GM12878 (cell line): ENCODE measurements at regions not wholly inside any gene's neighbourhood (a gene's known extent, or its start where the extent isn't known, plus 50 kb on each side); places are given as distances from the start of the nearest gene placed in this dataset.

ENCODE experiments used
- EZH2 ChIP-seq: IDR thresholded peaks from 2 replicates; pipeline ENCODE4 v1.6.1; 2012; ENCODE audit warnings: low read depth, mild to moderate bottlenecking, control low read depth, inconsistent platforms, low read length, borderline replicate concordance; ENCODE audit not compliant: control insufficient read depth
- POLR2A ChIP-seq: IDR thresholded peaks from 2 replicates; pipeline ENCODE4 v1.6.1; 2011; ENCODE audit warnings: low read depth, mild to moderate bottlenecking, low read length
- RAD51 ChIP-seq: fragments of 450-650 bp; IDR thresholded peaks from 2 replicates; pipeline ENCODE4 v1.6.1; 2016; ENCODE audit warnings: moderate library complexity, mild to moderate bottlenecking, inconsistent platforms
- TF ChIP-seq, protein P1 (sequence below): IDR thresholded peaks from 2 replicates; pipeline ENCODE4 v1.6.1; 2012; ENCODE audit warnings: mild to moderate bottlenecking, low read depth, low read length
- TF ChIP-seq, protein P2 (sequence below): IDR thresholded peaks from 2 replicates; pipeline ENCODE4 v1.6.1; 2012; ENCODE audit warnings: low read length, inconsistent platforms

DNA sequence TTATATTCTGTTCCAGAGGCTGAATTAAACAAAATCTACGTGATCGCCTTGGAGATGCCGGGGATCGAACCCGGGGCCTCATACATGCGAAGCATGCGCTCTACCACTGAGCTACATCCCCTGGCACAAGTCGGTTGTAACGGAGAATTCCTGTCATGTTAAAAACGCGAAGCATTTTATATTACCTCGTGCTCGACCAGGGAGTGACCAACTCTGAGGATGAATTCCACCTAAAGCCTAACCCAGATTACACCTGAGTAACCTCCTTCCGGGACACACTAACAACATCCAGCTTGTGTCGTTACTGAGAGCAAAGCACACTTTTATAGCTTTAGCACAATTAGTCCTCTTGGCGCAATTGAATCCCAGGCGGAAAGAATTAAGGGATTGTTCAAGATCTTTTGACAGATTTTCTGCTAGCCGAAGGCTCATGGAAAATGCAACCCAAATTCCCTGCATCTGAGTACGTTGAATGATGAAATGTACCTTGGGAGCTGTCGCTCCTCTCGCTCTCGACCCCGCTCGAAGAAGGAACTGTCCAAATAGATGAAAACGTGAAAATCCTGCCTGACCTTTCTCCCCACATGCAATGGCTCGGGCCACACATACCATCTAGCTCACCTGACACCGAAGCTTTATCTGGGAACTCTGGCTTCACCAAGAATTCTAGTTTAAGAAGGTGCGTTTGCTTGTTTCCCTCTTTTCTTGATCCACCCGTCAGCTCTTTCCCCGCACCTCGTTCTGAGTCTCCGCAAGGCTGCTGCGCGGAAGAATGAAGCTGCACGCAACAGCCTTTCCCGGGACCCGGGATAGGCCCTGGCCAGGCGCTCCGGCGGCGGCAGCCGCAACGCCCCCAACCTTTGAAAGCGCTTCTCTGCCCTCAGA lies 148.3 kb downstream of the GPX5 start:
- TF ChIP-seq, protein P1, sequence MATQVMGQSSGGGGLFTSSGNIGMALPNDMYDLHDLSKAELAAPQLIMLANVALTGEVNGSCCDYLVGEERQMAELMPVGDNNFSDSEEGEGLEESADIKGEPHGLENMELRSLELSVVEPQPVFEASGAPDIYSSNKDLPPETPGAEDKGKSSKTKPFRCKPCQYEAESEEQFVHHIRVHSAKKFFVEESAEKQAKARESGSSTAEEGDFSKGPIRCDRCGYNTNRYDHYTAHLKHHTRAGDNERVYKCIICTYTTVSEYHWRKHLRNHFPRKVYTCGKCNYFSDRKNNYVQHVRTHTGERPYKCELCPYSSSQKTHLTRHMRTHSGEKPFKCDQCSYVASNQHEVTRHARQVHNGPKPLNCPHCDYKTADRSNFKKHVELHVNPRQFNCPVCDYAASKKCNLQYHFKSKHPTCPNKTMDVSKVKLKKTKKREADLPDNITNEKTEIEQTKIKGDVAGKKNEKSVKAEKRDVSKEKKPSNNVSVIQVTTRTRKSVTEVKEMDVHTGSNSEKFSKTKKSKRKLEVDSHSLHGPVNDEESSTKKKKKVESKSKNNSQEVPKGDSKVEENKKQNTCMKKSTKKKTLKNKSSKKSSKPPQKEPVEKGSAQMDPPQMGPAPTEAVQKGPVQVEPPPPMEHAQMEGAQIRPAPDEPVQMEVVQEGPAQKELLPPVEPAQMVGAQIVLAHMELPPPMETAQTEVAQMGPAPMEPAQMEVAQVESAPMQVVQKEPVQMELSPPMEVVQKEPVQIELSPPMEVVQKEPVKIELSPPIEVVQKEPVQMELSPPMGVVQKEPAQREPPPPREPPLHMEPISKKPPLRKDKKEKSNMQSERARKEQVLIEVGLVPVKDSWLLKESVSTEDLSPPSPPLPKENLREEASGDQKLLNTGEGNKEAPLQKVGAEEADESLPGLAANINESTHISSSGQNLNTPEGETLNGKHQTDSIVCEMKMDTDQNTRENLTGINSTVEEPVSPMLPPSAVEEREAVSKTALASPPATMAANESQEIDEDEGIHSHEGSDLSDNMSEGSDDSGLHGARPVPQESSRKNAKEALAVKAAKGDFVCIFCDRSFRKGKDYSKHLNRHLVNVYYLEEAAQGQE, result no peak; the same call in 1 of the 2 replicates
- TF ChIP-seq, protein P2, sequence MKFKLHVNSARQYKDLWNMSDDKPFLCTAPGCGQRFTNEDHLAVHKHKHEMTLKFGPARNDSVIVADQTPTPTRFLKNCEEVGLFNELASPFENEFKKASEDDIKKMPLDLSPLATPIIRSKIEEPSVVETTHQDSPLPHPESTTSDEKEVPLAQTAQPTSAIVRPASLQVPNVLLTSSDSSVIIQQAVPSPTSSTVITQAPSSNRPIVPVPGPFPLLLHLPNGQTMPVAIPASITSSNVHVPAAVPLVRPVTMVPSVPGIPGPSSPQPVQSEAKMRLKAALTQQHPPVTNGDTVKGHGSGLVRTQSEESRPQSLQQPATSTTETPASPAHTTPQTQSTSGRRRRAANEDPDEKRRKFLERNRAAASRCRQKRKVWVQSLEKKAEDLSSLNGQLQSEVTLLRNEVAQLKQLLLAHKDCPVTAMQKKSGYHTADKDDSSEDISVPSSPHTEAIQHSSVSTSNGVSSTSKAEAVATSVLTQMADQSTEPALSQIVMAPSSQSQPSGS, result no peak
- TF ChIP-seq POLR2A (no peak), RAD51 (no peak), EZH2 (no peak)
